ENCODE measurements at regions not wholly inside any gene's neighbourhood (a gene's known extent, or its start where the extent isn't known, plus 50 kb on each side); places are given as distances from the start of the nearest gene placed in this dataset.

- Histone ChIP-seq H3K27me3 (replicated peaks; ENCODE audit: insufficient read depth, low read length) (no peaks in the 10 kb centered on the region), H3K9ac (ENCODE audit: low read length) (no peak overlapping the region), H3K4me1 (ENCODE audit: low read length) (no peaks in the 10 kb centered on the region), H3K27ac (ENCODE audit: low read length) (no peak overlapping the region), H3K4me2 (ENCODE audit: low read depth, low read length) (no peak overlapping the region), H3K36me3 (replicated peaks; ENCODE audit: insufficient read depth, low read length) (no peaks in the 10 kb centered on the region), H3K9me3 (replicated peaks; ENCODE audit: insufficient read depth, low read length) (no peaks in the 10 kb centered on the region), H4K20me1 (ENCODE audit: insufficient read depth, low read length) (no peaks in the 10 kb centered on the region), H3K4me3 (ENCODE audit: low read length) (no peak overlapping the region), H3F3A (ENCODE audit: insufficient read depth, low read length) (no peaks in the 10 kb centered on the region), H3K79me2 (ENCODE audit: low read length) (no peaks in the 10 kb centered on the region), H2AFZ (ENCODE audit: low read length) (no peak overlapping the region), H3K9me2 (replicated peaks; ENCODE audit: insufficient read depth, low read length) (no peaks in the 10 kb centered on the region)
- TF ChIP-seq CTCF (IDR thresholded peaks at IDR 0.05; ENCODE audit: low read length) (no peak), EZH2phosphoT487 (IDR thresholded peaks at IDR 0.05; ENCODE audit: low read length) (no peak), EZH2 (optimal IDR thresholded peaks at IDR 0.05; ENCODE audit: low read depth, low read length) (no peak)
- no peak for DNase-seq
These were observed 257.4 kb downstream of the CGGBP1 start for GRCh38 chr3:87801409-87801808.

GRCh38 chr3:87800516-87800915 lies 258.3 kb downstream of the CGGBP1 start:
- Histone ChIP-seq H3F3A (ENCODE audit: insufficient read depth, low read length) (no peaks in the 10 kb centered on the region), H3K4me2 (ENCODE audit: low read depth, low read length) (no peak overlapping the region), H3K27ac (ENCODE audit: low read length) (no peak overlapping the region), H3K79me2 (ENCODE audit: low read length) (no peaks in the 10 kb centered on the region), H3K9me2 (replicated peaks; ENCODE audit: insufficient read depth, low read length) (no peaks in the 10 kb centered on the region), H3K4me3 (ENCODE audit: low read length) (no peak overlapping the region), H3K4me1 (ENCODE audit: low read length) (no peaks in the 10 kb centered on the region), H3K9ac (ENCODE audit: low read length) (no peak overlapping the region), H2AFZ (ENCODE audit: low read length) (no peak overlapping the region), H4K20me1 (ENCODE audit: insufficient read depth, low read length) (no peaks in the 10 kb centered on the region), H3K36me3 (replicated peaks; ENCODE audit: insufficient read depth, low read length) (no peaks in the 10 kb centered on the region), H3K27me3 (replicated peaks; ENCODE audit: insufficient read depth, low read length) (no peaks in the 10 kb centered on the region), H3K9me3 (replicated peaks; ENCODE audit: insufficient read depth, low read length) (no peaks in the 10 kb centered on the region)
- DNase-seq: no peak
- TF ChIP-seq CTCF (IDR thresholded peaks at IDR 0.05; ENCODE audit: low read length): no peak
- no peak for TF ChIP-seq EZH2 (optimal IDR thresholded peaks at IDR 0.05; ENCODE audit: low read depth, low read length)
- no peak for TF ChIP-seq EZH2phosphoT487 (IDR thresholded peaks at IDR 0.05; ENCODE audit: low read length)

- Histone ChIP-seq H3F3A (ENCODE audit: insufficient read depth, low read length) (no peaks in the 10 kb centered on the region), H3K4me3 (ENCODE audit: low read length) (no peak overlapping the region), H3K79me2 (ENCODE audit: low read length) (no peaks in the 10 kb centered on the region), H3K9me3 (replicated peaks; ENCODE audit: insufficient read depth, low read length) (no peaks in the 10 kb centered on the region), H2AFZ (ENCODE audit: low read length) (no peak overlapping the region), H3K4me1 (ENCODE audit: low read length) (no peaks in the 10 kb centered on the region), H3K36me3 (replicated peaks; ENCODE audit: insufficient read depth, low read length) (no peaks in the 10 kb centered on the region), H3K27me3 (replicated peaks; ENCODE audit: insufficient read depth, low read length) (no peaks in the 10 kb centered on the region), H4K20me1 (ENCODE audit: insufficient read depth, low read length) (no peaks in the 10 kb centered on the region), H3K9me2 (replicated peaks; ENCODE audit: insufficient read depth, low read length) (no peaks in the 10 kb centered on the region), H3K9ac (ENCODE audit: low read length) (no peak overlapping the region), H3K27ac (ENCODE audit: low read length) (no peak overlapping the region), H3K4me2 (ENCODE audit: low read depth, low read length) (no peak overlapping the region)
- TF ChIP-seq EZH2 (optimal IDR thresholded peaks at IDR 0.05; ENCODE audit: low read depth, low read length): no peak
- TF ChIP-seq CTCF (IDR thresholded peaks at IDR 0.05; ENCODE audit: low read length): no peak
- no peak for TF ChIP-seq EZH2phosphoT487 (IDR thresholded peaks at IDR 0.05; ENCODE audit: low read length)
- no peak for DNase-seq
These were observed 260.2 kb downstream of the CGGBP1 start for GRCh38 chr3:87798567-87798947.
